T-helper 17 cell (primary cell): ENCODE measurements at regions not wholly inside any gene's neighbourhood (a gene's known extent, or its start where the extent isn't known, plus 50 kb on each side); places are given as distances from the start of the nearest gene placed in this dataset.

ENCODE experiments used
- ATAC-seq: fragments of 150-1000 bp; cut with Tn5 transposase; 2 replicates; pipeline ENCODE4 v1.10.0; 2021; ENCODE audit warnings: mild to moderate bottlenecking, moderate library complexity
- DNase-seq, 3 donors: peaks; one replicate each; pipeline versions ENCODE4 v3.0.0 to v3.0.0-alpha.2; 2020 to 2021
- H3K9me3 ChIP-seq: one replicate; pipeline ENCODE4 v1.7.0; 2013; ENCODE audit warnings: low read length, mild to moderate bottlenecking; ENCODE audit not compliant: control insufficient read depth, poor library complexity, severe bottlenecking
- H3K27ac Mint-ChIP-seq: one replicate; pipeline ENCODE4 v1.8.0; 2022; ENCODE audit warnings: mild to moderate bottlenecking, moderate library complexity, mixed read lengths
- H3K27me3 Mint-ChIP-seq: one replicate; pipeline ENCODE4 v1.8.0; 2022; ENCODE audit warnings: mixed read lengths
- H3K36me3 Mint-ChIP-seq: one replicate; pipeline ENCODE4 v1.8.0; 2022; ENCODE audit warnings: low read depth, mixed read lengths
- H3K4me1 Mint-ChIP-seq: one replicate; pipeline ENCODE4 v1.8.0; 2022; ENCODE audit warnings: mild to moderate bottlenecking, mixed read lengths
- H3K4me3 Mint-ChIP-seq: one replicate; pipeline ENCODE4 v1.8.0; 2022; ENCODE audit warnings: mild to moderate bottlenecking, moderate library complexity, mixed read lengths

GRCh38 chr12:20274008-20274407 is 94.3 kb upstream of the PDE3A start:
- no peaks in the 10 kb centered on the region for H3K36me3 Mint-ChIP-seq
- DNase-seq (no peak), ATAC-seq (no peak)
- no peak overlapping the region for H3K27ac Mint-ChIP-seq
- H3K9me3 ChIP-seq: no peaks in the 10 kb centered on the region
- no peaks in the 10 kb centered on the region for H3K4me1 Mint-ChIP-seq
- H3K4me3 Mint-ChIP-seq: no peak overlapping the region
- no peaks in the 10 kb centered on the region for H3K27me3 Mint-ChIP-seq

GRCh38 chr12:20278276-20278675 is 90.1 kb upstream of the PDE3A start:
- no peak overlapping the region for H3K27ac Mint-ChIP-seq
- ATAC-seq: no peak

GRCh38 chr12:20280515-20280914 is 87.8 kb upstream of the PDE3A start:
- H3K4me1 Mint-ChIP-seq: no peaks in the 10 kb centered on the region
- no peaks in the 10 kb centered on the region for H3K27me3 Mint-ChIP-seq
- no peak for ATAC-seq
- no peak overlapping the region for H3K27ac Mint-ChIP-seq
- no peak for DNase-seq
- no peak overlapping the region for H3K4me3 Mint-ChIP-seq
- no peaks in the 10 kb centered on the region for H3K9me3 ChIP-seq
- no peaks in the 10 kb centered on the region for H3K36me3 Mint-ChIP-seq

More at GRCh38 chr12:20278276-20278675, 90.1 kb upstream of the PDE3A start:
- Mint-ChIP-seq H3K4me1 (no peaks in the 10 kb centered on the region), H3K4me3 (no peak overlapping the region), H3K36me3 (no peaks in the 10 kb centered on the region), H3K27me3 (no peaks in the 10 kb centered on the region)
- H3K9me3 ChIP-seq: no peaks in the 10 kb centered on the region
- no peak for DNase-seq

- H3K4me1 Mint-ChIP-seq: no peaks in the 10 kb centered on the region
- no peaks in the 10 kb centered on the region for H3K36me3 Mint-ChIP-seq
- no peak overlapping the region for H3K4me3 Mint-ChIP-seq
- H3K27me3 Mint-ChIP-seq: no peaks in the 10 kb centered on the region
- ATAC-seq (no peak), DNase-seq (no peak)
- H3K9me3 ChIP-seq: no peaks in the 10 kb centered on the region
- H3K27ac Mint-ChIP-seq: no peak overlapping the region
These were observed 85.9 kb upstream of the PDE3A start for GRCh38 chr12:20282401-20282800.

GRCh38 chr12:20283482-20283881 is 84.9 kb upstream of the PDE3A start:
- Mint-ChIP-seq H3K36me3 (no peaks in the 10 kb centered on the region), H3K4me3 (no peak overlapping the region), H3K27ac (no peak overlapping the region), H3K4me1 (no peaks in the 10 kb centered on the region), H3K27me3 (no peaks in the 10 kb centered on the region)
- no peaks in the 10 kb centered on the region for H3K9me3 ChIP-seq
- ATAC-seq (no peak), DNase-seq (no peak)

GRCh38 chr12:20289520-20289919 is 78.8 kb upstream of the PDE3A start:
- Mint-ChIP-seq H3K27ac (no peak overlapping the region), H3K4me1 (no peaks in the 10 kb centered on the region), H3K4me3 (no peak overlapping the region), H3K36me3 (no peaks in the 10 kb centered on the region), H3K27me3 (no peaks in the 10 kb centered on the region)
- ATAC-seq (no peak), DNase-seq (no peak)
- H3K9me3 ChIP-seq: no peaks in the 10 kb centered on the region

- no peak for ATAC-seq
- Mint-ChIP-seq H3K27ac (no peak overlapping the region), H3K4me3 (no peak overlapping the region), H3K4me1 (no peaks in the 10 kb centered on the region), H3K36me3 (no peaks in the 10 kb centered on the region), H3K27me3 (no peaks in the 10 kb centered on the region)
- DNase-seq: no peak
- H3K9me3 ChIP-seq: no peaks in the 10 kb centered on the region
These were observed 67.9 kb upstream of the PDE3A start for GRCh38 chr12:20300457-20300856.

- no peak for DNase-seq
- no peaks in the 10 kb centered on the region for H3K4me1 Mint-ChIP-seq
- ATAC-seq: no peak
- H3K27ac Mint-ChIP-seq: no peak overlapping the region
- H3K27me3 Mint-ChIP-seq: no peaks in the 10 kb centered on the region
- no peak overlapping the region for H3K4me3 Mint-ChIP-seq
- H3K9me3 ChIP-seq: no peaks in the 10 kb centered on the region
- no peaks in the 10 kb centered on the region for H3K36me3 Mint-ChIP-seq
These were observed 62.9 kb upstream of the PDE3A start for GRCh38 chr12:20305470-20305869.

- no peak overlapping the region for H3K4me3 Mint-ChIP-seq
- H3K27me3 Mint-ChIP-seq: no peaks in the 10 kb centered on the region
- ATAC-seq (no peak), DNase-seq (no peak)
- no peaks in the 10 kb centered on the region for H3K9me3 ChIP-seq
- H3K36me3 Mint-ChIP-seq: no peaks in the 10 kb centered on the region
- H3K4me1 Mint-ChIP-seq: no peaks in the 10 kb centered on the region
- no peak overlapping the region for H3K27ac Mint-ChIP-seq
These were observed 58.7 kb upstream of the PDE3A start for GRCh38 chr12:20309504-20310148.

GRCh38 chr12:20314328-20314727 is 54.0 kb upstream of the PDE3A start:
- Mint-ChIP-seq H3K27me3 (no peaks in the 10 kb centered on the region), H3K27ac (no peak overlapping the region), H3K36me3 (no peaks in the 10 kb centered on the region), H3K4me1 (no peaks in the 10 kb centered on the region), H3K4me3 (no peak overlapping the region)
- no peaks in the 10 kb centered on the region for H3K9me3 ChIP-seq
- ATAC-seq (no peak), DNase-seq (no peak)

- H3K4me1 Mint-ChIP-seq: no peaks in the 10 kb centered on the region
- ATAC-seq (no peak), DNase-seq (no peak)
- H3K27me3 Mint-ChIP-seq: no peaks in the 10 kb centered on the region
- no peaks in the 10 kb centered on the region for H3K9me3 ChIP-seq
- no peak overlapping the region for H3K4me3 Mint-ChIP-seq
- H3K36me3 Mint-ChIP-seq: no peaks in the 10 kb centered on the region
- H3K27ac Mint-ChIP-seq: no peak overlapping the region
These were observed 50.8 kb upstream of the PDE3A start for GRCh38 chr12:20317554-20317953.
